A549 (cell line): ENCODE measurements at regions not wholly inside any gene's neighbourhood (a gene's known extent, or its start where the extent isn't known, plus 50 kb on each side); places are given as distances from the start of the nearest gene placed in this dataset.

ENCODE experiments used
- CBX8 ChIP-seq: fragments of 200-600 bp; sonication (generic); IDR thresholded peaks from 2 replicates; pipeline ENCODE4 v1.6.1; 2016
- CHD2 ChIP-seq: fragments of 150-350 bp; IDR thresholded peaks from 2 replicates; pipeline ENCODE4 v1.6.1; 2014; ENCODE audit warnings: low read length; ENCODE audit not compliant: partially characterized antibody
- POLR2A ChIP-seq: IDR thresholded peaks from 2 replicates; pipeline ENCODE4 v1.6.1; 2012; ENCODE audit warnings: mild to moderate bottlenecking, low read length
- TF ChIP-seq, protein P1 (sequence below): fragments of >200 bp; sonication (Bioruptor Twin); formaldehyde crosslinking; IDR thresholded peaks from 3 replicates; pipeline ENCODE4 v1.5.1; 2016
- TF ChIP-seq, protein P2 (sequence below): fragments of 200-600 bp; sonication (generic); IDR thresholded peaks from 2 replicates; pipeline ENCODE4 v1.6.1; 2016; ENCODE audit warnings: antibody characterized with exemption, mild to moderate bottlenecking, moderate library complexity
- TF ChIP-seq, protein P3 (sequence below): fragments of 150-350 bp; IDR thresholded peaks from 2 replicates; pipeline ENCODE4 v1.6.1; 2014; ENCODE audit warnings: low read depth, mild to moderate bottlenecking, low read length
- TF ChIP-seq, protein P4 (sequence below): fragments of 450-650 bp; IDR thresholded peaks from 2 replicates; pipeline ENCODE4 v1.6.1; 2014; ENCODE audit warnings: antibody characterized with exemption

DNA sequence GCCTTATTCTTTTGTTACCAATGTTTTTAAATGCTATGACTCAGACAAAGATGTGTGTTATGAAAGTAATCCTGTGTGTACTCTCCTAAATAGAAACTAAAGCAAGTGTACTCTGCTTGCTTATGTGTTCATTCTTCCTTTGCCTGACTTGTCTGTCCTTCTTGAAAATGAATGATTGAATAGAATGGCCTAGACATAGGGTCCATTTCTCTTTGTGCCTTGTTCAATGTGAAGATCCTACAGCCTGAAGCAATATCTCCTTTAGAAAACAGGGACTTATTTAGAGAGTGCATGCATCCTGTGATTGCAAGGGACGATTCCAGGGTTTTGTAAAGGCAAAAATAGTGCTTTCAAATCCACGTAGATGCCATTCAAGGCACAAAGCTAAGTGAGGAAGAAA lies 343.6 kb upstream of the TACR3 start:
- no peak for TF ChIP-seq CBX8
- TF ChIP-seq, protein P1, sequence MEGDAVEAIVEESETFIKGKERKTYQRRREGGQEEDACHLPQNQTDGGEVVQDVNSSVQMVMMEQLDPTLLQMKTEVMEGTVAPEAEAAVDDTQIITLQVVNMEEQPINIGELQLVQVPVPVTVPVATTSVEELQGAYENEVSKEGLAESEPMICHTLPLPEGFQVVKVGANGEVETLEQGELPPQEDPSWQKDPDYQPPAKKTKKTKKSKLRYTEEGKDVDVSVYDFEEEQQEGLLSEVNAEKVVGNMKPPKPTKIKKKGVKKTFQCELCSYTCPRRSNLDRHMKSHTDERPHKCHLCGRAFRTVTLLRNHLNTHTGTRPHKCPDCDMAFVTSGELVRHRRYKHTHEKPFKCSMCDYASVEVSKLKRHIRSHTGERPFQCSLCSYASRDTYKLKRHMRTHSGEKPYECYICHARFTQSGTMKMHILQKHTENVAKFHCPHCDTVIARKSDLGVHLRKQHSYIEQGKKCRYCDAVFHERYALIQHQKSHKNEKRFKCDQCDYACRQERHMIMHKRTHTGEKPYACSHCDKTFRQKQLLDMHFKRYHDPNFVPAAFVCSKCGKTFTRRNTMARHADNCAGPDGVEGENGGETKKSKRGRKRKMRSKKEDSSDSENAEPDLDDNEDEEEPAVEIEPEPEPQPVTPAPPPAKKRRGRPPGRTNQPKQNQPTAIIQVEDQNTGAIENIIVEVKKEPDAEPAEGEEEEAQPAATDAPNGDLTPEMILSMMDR = no peak
- TF ChIP-seq POLR2A = no peak
- TF ChIP-seq, protein P2, sequence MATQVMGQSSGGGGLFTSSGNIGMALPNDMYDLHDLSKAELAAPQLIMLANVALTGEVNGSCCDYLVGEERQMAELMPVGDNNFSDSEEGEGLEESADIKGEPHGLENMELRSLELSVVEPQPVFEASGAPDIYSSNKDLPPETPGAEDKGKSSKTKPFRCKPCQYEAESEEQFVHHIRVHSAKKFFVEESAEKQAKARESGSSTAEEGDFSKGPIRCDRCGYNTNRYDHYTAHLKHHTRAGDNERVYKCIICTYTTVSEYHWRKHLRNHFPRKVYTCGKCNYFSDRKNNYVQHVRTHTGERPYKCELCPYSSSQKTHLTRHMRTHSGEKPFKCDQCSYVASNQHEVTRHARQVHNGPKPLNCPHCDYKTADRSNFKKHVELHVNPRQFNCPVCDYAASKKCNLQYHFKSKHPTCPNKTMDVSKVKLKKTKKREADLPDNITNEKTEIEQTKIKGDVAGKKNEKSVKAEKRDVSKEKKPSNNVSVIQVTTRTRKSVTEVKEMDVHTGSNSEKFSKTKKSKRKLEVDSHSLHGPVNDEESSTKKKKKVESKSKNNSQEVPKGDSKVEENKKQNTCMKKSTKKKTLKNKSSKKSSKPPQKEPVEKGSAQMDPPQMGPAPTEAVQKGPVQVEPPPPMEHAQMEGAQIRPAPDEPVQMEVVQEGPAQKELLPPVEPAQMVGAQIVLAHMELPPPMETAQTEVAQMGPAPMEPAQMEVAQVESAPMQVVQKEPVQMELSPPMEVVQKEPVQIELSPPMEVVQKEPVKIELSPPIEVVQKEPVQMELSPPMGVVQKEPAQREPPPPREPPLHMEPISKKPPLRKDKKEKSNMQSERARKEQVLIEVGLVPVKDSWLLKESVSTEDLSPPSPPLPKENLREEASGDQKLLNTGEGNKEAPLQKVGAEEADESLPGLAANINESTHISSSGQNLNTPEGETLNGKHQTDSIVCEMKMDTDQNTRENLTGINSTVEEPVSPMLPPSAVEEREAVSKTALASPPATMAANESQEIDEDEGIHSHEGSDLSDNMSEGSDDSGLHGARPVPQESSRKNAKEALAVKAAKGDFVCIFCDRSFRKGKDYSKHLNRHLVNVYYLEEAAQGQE = no peak
- TF ChIP-seq CHD2 = no peak
- TF ChIP-seq, protein P3, sequence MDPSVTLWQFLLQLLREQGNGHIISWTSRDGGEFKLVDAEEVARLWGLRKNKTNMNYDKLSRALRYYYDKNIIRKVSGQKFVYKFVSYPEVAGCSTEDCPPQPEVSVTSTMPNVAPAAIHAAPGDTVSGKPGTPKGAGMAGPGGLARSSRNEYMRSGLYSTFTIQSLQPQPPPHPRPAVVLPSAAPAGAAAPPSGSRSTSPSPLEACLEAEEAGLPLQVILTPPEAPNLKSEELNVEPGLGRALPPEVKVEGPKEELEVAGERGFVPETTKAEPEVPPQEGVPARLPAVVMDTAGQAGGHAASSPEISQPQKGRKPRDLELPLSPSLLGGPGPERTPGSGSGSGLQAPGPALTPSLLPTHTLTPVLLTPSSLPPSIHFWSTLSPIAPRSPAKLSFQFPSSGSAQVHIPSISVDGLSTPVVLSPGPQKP = no peak
- TF ChIP-seq, protein P4, sequence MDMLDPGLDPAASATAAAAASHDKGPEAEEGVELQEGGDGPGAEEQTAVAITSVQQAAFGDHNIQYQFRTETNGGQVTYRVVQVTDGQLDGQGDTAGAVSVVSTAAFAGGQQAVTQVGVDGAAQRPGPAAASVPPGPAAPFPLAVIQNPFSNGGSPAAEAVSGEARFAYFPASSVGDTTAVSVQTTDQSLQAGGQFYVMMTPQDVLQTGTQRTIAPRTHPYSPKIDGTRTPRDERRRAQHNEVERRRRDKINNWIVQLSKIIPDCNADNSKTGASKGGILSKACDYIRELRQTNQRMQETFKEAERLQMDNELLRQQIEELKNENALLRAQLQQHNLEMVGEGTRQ = no peak
